Spleen (tissue), 11 donors: ENCODE measurements at regions not wholly inside any gene's neighbourhood (a gene's known extent, or its start where the extent isn't known, plus 50 kb on each side); places are given as distances from the start of the nearest gene placed in this dataset.

ENCODE experiments used
- DNase-seq: peaks from one replicate; pipeline ENCODE4 v3.0.0-alpha.2; 2020
- H3K27ac ChIP-seq, 8 donors: fragments of 200-600 bp; sonication (generic) in 7 of 8; 1 replicate in 4 of 8; 2 replicates in 4 of 8; pipeline versions ENCODE4 v1.5.0 to v1.8.0; 2016 to 2021; ENCODE audit warnings: inconsistent platforms in 4 of 8, mild to moderate bottlenecking in 4 of 8, moderate library complexity in 1 of 8
- H3K27me3 ChIP-seq, 7 donors: fragments of 200-600 bp; sonication (generic) in 6 of 7; replicated peaks in 1 of 7; 1 replicate in 4 of 7; 2 replicates in 3 of 7; pipeline versions ENCODE4 v1.5.0 to v1.8.0; 2016 to 2021; ENCODE audit warnings: inconsistent platforms in 3 of 7, mild to moderate bottlenecking in 1 of 7
- H3K36me3 ChIP-seq, 6 donors: fragments of 200-600 bp; sonication (generic) in 5 of 6; 1 replicate in 4 of 6; 2 replicates in 2 of 6; pipeline versions ENCODE4 v1.5.0 to v1.8.0; 2016 to 2021; ENCODE audit warnings: inconsistent platforms in 2 of 6
- H3K4me1 ChIP-seq, 6 donors: fragments of 200-600 bp; sonication (generic) in 5 of 6; 1 replicate in 3 of 6; 2 replicates in 3 of 6; pipeline versions ENCODE4 v1.5.0 to v1.8.0; 2016 to 2021; ENCODE audit warnings: inconsistent platforms in 3 of 6
- H3K4me3 ChIP-seq, 8 donors: fragments of 200-600 bp; sonication (generic) in 7 of 8; 1 replicate in 4 of 8; 2 replicates in 4 of 8; pipeline versions ENCODE4 v1.5.0 to v1.8.0; 2016 to 2021; ENCODE audit warnings: inconsistent platforms in 4 of 8, mild to moderate bottlenecking in 4 of 8, moderate library complexity in 2 of 8
- H3K9me3 ChIP-seq, 8 donors: fragments of 200-600 bp; sonication (generic) in 7 of 8; 1 replicate in 4 of 8; 2 replicates in 4 of 8; pipeline versions ENCODE4 v1.5.0 to v1.8.0; 2016 to 2021; ENCODE audit warnings: inconsistent platforms in 4 of 8
- CTCF ChIP-seq, 11 experiments: fragments of 200-600 bp in 7 of 11; fragments of 450-650 bp in 4 of 11; sonication (generic) in 4 of 11; IDR thresholded peaks in 8 of 11; conservative IDR thresholded peaks in 3 of 11; 1 replicate in 7 of 11; 2 replicates in 4 of 11; pipeline versions ENCODE4 v1.4.0 to v1.8.0; 2016 to 2021; ENCODE audit warnings: antibody characterized with exemption in 11 of 11, inconsistent platforms in 4 of 11, mild to moderate bottlenecking in 1 of 11
- POLR2A ChIP-seq, 3 donors: fragments of 450-650 bp; IDR thresholded peaks; one replicate each; pipeline ENCODE4 v1.5.1; 2017; ENCODE audit warnings: antibody characterized with exemption in 3 of 3, mild to moderate bottlenecking in 1 of 3
- POLR2AphosphoS5 ChIP-seq, 3 donors: sonication (generic); formaldehyde crosslinking; IDR thresholded peaks; one replicate each; pipeline ENCODE4 v1.5.1; 2017; ENCODE audit warnings: antibody characterized with exemption in 3 of 3
- WGBS, 5 donors: extraction: QIAGEN DNeasy Blood & Tissue Kit in 3 of 5; methylation state at CpG; one replicate each; pipeline versions ENCODE4 v1.1.5 to v1.1.7; 2013 to 2018; 5-methylcytosine and 5-hydroxymethylcytosine counted together
- intact Hi-C: fragments of 100-400 bp; cut with DNase I; formaldehyde crosslinking; loops from one replicate; pipeline ENCODE4 v1.15.0; 2023; ENCODE audit warnings: low total_unique reads
- donor health status: healthy with polysubstance abuse.
- donor health status: DM: no; HTN: no; CAD: no; lungs with moderate emphysema.
- donor health status: DM: no; HTN: no; CAD: no.
- donor health status: Bipolar disorder and iron deficiency.
- donor health status: healthy.
- donor health status: DM: no; HTN: no; CAD: no.
- donor health status: DM: yes; HTN: yes; CAD: no.

GRCh38 chr15:36208868-36209582 lies 370.4 kb upstream of the CDIN1 start:
- intact Hi-C loops: no loop called here
- no peak for DNase-seq
- no peaks in the 10 kb centered on the region for H3K27me3 ChIP-seq
- no peak for TF ChIP-seq CTCF (IDR thresholded peaks at IDR 0.05 in 8 of 11, conservative IDR thresholded peaks at IDR 0.05 in 3 of 11)
- no peak for TF ChIP-seq POLR2A (IDR thresholded peaks at IDR 0.05)
- TF ChIP-seq POLR2AphosphoS5 (IDR thresholded peaks at IDR 0.05): no peak
- H3K36me3 ChIP-seq: no peaks in the 10 kb centered on the region
- no peaks in the 10 kb centered on the region for H3K4me1 ChIP-seq
- H3K9me3 ChIP-seq: peaks cover 0 to 3% (median 0%) of the 10 kb centered on the region in 8 donors
- H3K4me3 ChIP-seq: no peak overlapping the region
- 28 to 46% (median 42%) methylated on average over 3 of the region's 3 CpGs for WGBS, 5 donors
- no peak overlapping the region for H3K27ac ChIP-seq

- DNase-seq: no peak
- Histone ChIP-seq H3K4me3 (no peak overlapping the region), H3K4me1 (no peaks in the 10 kb centered on the region), H3K27ac (no peak overlapping the region), H3K9me3 (peaks cover 0 to 3% (median 0%) of the 10 kb centered on the region in 8 donors), H3K27me3 (no peaks in the 10 kb centered on the region), H3K36me3 (no peaks in the 10 kb centered on the region)
- 55 to 83% (median 72%) methylated on average over 2 of the region's 2 CpGs for WGBS, 5 donors
- intact Hi-C loops: no loop called here
- TF ChIP-seq POLR2A (IDR thresholded peaks at IDR 0.05) (no peak), CTCF (IDR thresholded peaks at IDR 0.05 in 8 of 11, conservative IDR thresholded peaks at IDR 0.05 in 3 of 11) (no peak)
These were observed 369.0 kb upstream of the CDIN1 start for GRCh38 chr15:36210426-36210825.

GRCh38 chr15:36218322-36218721 lies 361.1 kb upstream of the CDIN1 start:
- no peak overlapping the region for H3K27ac ChIP-seq
- intact Hi-C loops: no loop called here
- 90 to 95% (median 92%) methylated on average over 3 of the region's 3 CpGs for WGBS, 5 donors
- no peaks in the 10 kb centered on the region for H3K27me3 ChIP-seq
- no peak for TF ChIP-seq POLR2A (IDR thresholded peaks at IDR 0.05)
- TF ChIP-seq POLR2AphosphoS5 (IDR thresholded peaks at IDR 0.05): no peak
- TF ChIP-seq CTCF (IDR thresholded peaks at IDR 0.05 in 8 of 11, conservative IDR thresholded peaks at IDR 0.05 in 3 of 11): no peak
- no peaks in the 10 kb centered on the region for H3K4me1 ChIP-seq
- H3K4me3 ChIP-seq: no peak overlapping the region
- peaks cover 0 to 27% (median 14%) of the 10 kb centered on the region in 8 donors for H3K9me3 ChIP-seq
- no peaks in the 10 kb centered on the region for H3K36me3 ChIP-seq
- no peak for DNase-seq

- intact Hi-C loops: no loop called here
- TF ChIP-seq POLR2A (IDR thresholded peaks at IDR 0.05) (no peak), CTCF (IDR thresholded peaks at IDR 0.05 in 8 of 11, conservative IDR thresholded peaks at IDR 0.05 in 3 of 11) (no peak), POLR2AphosphoS5 (IDR thresholded peaks at IDR 0.05) (no peak)
- no peak overlapping the region for H3K4me3 ChIP-seq
- peaks cover 0 to 27% (median 14%) of the 10 kb centered on the region in 8 donors for H3K9me3 ChIP-seq
- WGBS, 5 donors: 77 to 90% (median 85%) methylated on average over 2 of the region's 2 CpGs
- H3K27ac ChIP-seq: no peak overlapping the region
- no peak for DNase-seq
- H3K4me1 ChIP-seq: no peaks in the 10 kb centered on the region
- H3K36me3 ChIP-seq: no peaks in the 10 kb centered on the region
- H3K27me3 ChIP-seq: no peaks in the 10 kb centered on the region
These were observed 360.4 kb upstream of the CDIN1 start for GRCh38 chr15:36218991-36219390.
